Heart left ventricle (tissue), 13 donors: ENCODE measurements at regions not wholly inside any gene's neighbourhood (a gene's known extent, or its start where the extent isn't known, plus 50 kb on each side); places are given as distances from the start of the nearest gene placed in this dataset.

ENCODE experiments used
- CTCF ChIP-seq, 12 donors: fragments of 200-600 bp; sonication (generic) in 4 of 12; IDR thresholded peaks; one replicate each; pipeline versions ENCODE4 v1.5.0 to v1.8.0; 2018 to 2022; ENCODE audit warnings: antibody characterized with exemption in 12 of 12, mild to moderate bottlenecking in 5 of 12
- POLR2A ChIP-seq, 2 donors: fragments of 450-650 bp; IDR thresholded peaks; one replicate each; pipeline ENCODE4 v1.6.1; 2017; ENCODE audit warnings: antibody characterized with exemption in 2 of 2, mild to moderate bottlenecking in 2 of 2, moderate library complexity in 2 of 2
- donor health status: ischemic (EF 13 %, LVEDD 7.1; RV severe dilation, severe dysfunction).
- donor health status: DM: no; HTN: yes; CAD: no.
- donor health status: DM: no; HTN: no; CAD: no.
- donor health status: ischemic (EF 25% LVEDD 6.9; RV normal size, moderate dysfunction).
- donor health status: ischemic (EF 25% LVEDD 5.7; RV mildly dilated, moderate dysfunction).
- donor health status: ischemic (EF 35%, LVEDD 5.7; RV mildly dilated, moderate dysfunction).
- donor health status: nonischemic (EF 11% LVEDD 7.7; RV severe dilation, severe dysfunction).
- donor health status: DM: yes; HTN: yes; CAD: no.
- donor health status: PGD.
- donor health status: ischemic (EF 29% LVEDD 5.4; RV normal size, mild dysfunction).
- donor health status: nonischemic (EF 23%, LVEDD 6.1; RV moderate dilation, normal function).

- TF ChIP-seq POLR2A (IDR thresholded peaks at IDR 0.05) (no peak), CTCF (IDR thresholded peaks at IDR 0.05) (no peak)
Observed at GRCh38 chr1:104574620-104575019, 824.9 kb downstream of the AMY1C start.
